HG02852 (cell line): ENCODE measurements at regions not wholly inside any gene's neighbourhood (a gene's known extent, or its start where the extent isn't known, plus 50 kb on each side); places are given as distances from the start of the nearest gene placed in this dataset.

Source experiments
- ATAC-seq: cut with Tn5 transposase; IDR thresholded peaks from one replicate; pipeline ENCODE4 v1.9.1; 2021; ENCODE audit warnings: mild to moderate bottlenecking, moderate library complexity; ENCODE audit not compliant: unreplicated experiment

GRCh38 chr1:39134768-39135333 is 69.6 kb upstream of the MACF1 start:
- no peak for ATAC-seq

- ATAC-seq, result no peak
Observed at GRCh38 chr1:39136638-39137037, 67.9 kb upstream of the MACF1 start.

- no peak for ATAC-seq
Observed at GRCh38 chr1:39139723-39140360, 64.7 kb upstream of the MACF1 start.

GRCh38 chr1:39141925-39142324 is 62.6 kb upstream of the MACF1 start:
- no peak for ATAC-seq

GRCh38 chr1:39142401-39143060 is 62.0 kb upstream of the MACF1 start:
- ATAC-seq, result no peak

GRCh38 chr1:39144924-39145323 is 59.6 kb upstream of the MACF1 start:
- ATAC-seq, result no peak

GRCh38 chr1:39145331-39145965 is 59.0 kb upstream of the MACF1 start:
- no peak for ATAC-seq

GRCh38 chr1:39146681-39147080 is 57.8 kb upstream of the MACF1 start:
- ATAC-seq, result no peak

- no peak for ATAC-seq
Observed at GRCh38 chr1:39147099-39148025, 57.1 kb upstream of the MACF1 start.

- ATAC-seq, result no peak
Observed at GRCh38 chr1:39148942-39149341, 55.6 kb upstream of the MACF1 start.

GRCh38 chr1:39149509-39149908 is 55.0 kb upstream of the MACF1 start:
- no peak for ATAC-seq

- ATAC-seq, result no peak
Observed at GRCh38 chr1:39150779-39151178, 53.7 kb upstream of the MACF1 start.

GRCh38 chr1:39151267-39151666 is 53.2 kb upstream of the MACF1 start:
- ATAC-seq, result no peak

- no peak for ATAC-seq
Observed at GRCh38 chr1:39152923-39153322, 51.6 kb upstream of the MACF1 start.

- ATAC-seq, result no peak
Observed at GRCh38 chr1:39153684-39154083, 50.8 kb upstream of the MACF1 start.

GRCh38 chr1:39154553-39155421 is 49.7 kb upstream of the MACF1 start:
- no peak for ATAC-seq
